Neural crest cell (in vitro differentiated cells): ENCODE measurements at regions not wholly inside any gene's neighbourhood (a gene's known extent, or its start where the extent isn't known, plus 50 kb on each side); places are given as distances from the start of the nearest gene placed in this dataset.
"Not testable (repeated sequence)": the region's sequence is repeated elsewhere in the genome, so short reads cannot be mapped to it uniquely, and the experiment has no call there.

Source experiments
- DNase-seq: peaks from one replicate; pipeline ENCODE4 v3.0.0; 2021; ENCODE audit warnings: low read depth, mixed read lengths, low spot score
- H3K27ac Mint-ChIP-seq: one replicate; pipeline ENCODE4 v1.8.0; 2021; ENCODE audit warnings: mild to moderate bottlenecking, mixed read lengths; ENCODE audit not compliant: unreplicated experiment
- H3K27me3 Mint-ChIP-seq: 2 replicates; pipeline ENCODE4 v1.8.0; 2021; ENCODE audit warnings: low read depth, mild to moderate bottlenecking, mixed read lengths
- H3K36me3 Mint-ChIP-seq: 2 replicates; pipeline ENCODE4 v1.8.0; 2021; ENCODE audit warnings: low read depth, mild to moderate bottlenecking, mixed read lengths
- H3K4me1 Mint-ChIP-seq: 2 replicates; pipeline ENCODE4 v1.8.0; 2021; ENCODE audit warnings: mixed read lengths
- H3K4me3 Mint-ChIP-seq: one replicate; pipeline ENCODE4 v1.8.0; 2021; ENCODE audit warnings: mild to moderate bottlenecking, mixed read lengths
- H3K9me3 Mint-ChIP-seq: 2 replicates; pipeline ENCODE4 v1.8.0; 2021; ENCODE audit warnings: mixed read lengths
- CTCF ChIP-seq: fragments of 200-600 bp; sonication (generic); conservative IDR thresholded peaks from 2 replicates; pipeline ENCODE4 v1.5.0; 2021; ENCODE audit warnings: antibody characterized with exemption, mild to moderate bottlenecking

GRCh38 chr3:69642606-69643005, 96.7 kb upstream of the MITF start:
- TF ChIP-seq CTCF, result no peak
- H3K27ac Mint-ChIP-seq, result no peak overlapping the region
- peaks cover 2% of the 10 kb centered on the region for H3K27me3 Mint-ChIP-seq
- H3K4me1 Mint-ChIP-seq, result no peaks in the 10 kb centered on the region
- peaks cover 3% of the 10 kb centered on the region for H3K9me3 Mint-ChIP-seq
- H3K36me3 Mint-ChIP-seq, result no peaks in the 10 kb centered on the region
- no peak overlapping the region for H3K4me3 Mint-ChIP-seq
- no peak for DNase-seq

GRCh38 chr3:69639851-69640250, 99.4 kb upstream of the MITF start:
- Mint-ChIP-seq H3K27me3 (peaks cover 2% of the 10 kb centered on the region), H3K9me3 (peaks cover 3% of the 10 kb centered on the region), H3K4me1 (no peaks in the 10 kb centered on the region), H3K36me3 (no peaks in the 10 kb centered on the region), H3K4me3 (no peak overlapping the region), H3K27ac (no peak overlapping the region)
- no peak for DNase-seq
- TF ChIP-seq CTCF, result no peak

- Mint-ChIP-seq H3K9me3 (peaks cover 20% of the 10 kb centered on the region), H3K27me3 (no peaks in the 10 kb centered on the region), H3K36me3 (peaks cover 11% of the 10 kb centered on the region), H3K27ac (no peak overlapping the region), H3K4me3 (no peak overlapping the region), H3K4me1 (no peaks in the 10 kb centered on the region)
- no peak for TF ChIP-seq CTCF
- DNase-seq, result no peak
Observed at GRCh38 chr3:69628951-69629350, 110.3 kb upstream of the MITF start.

- Mint-ChIP-seq H3K9me3 (peaks cover 11% of the 10 kb centered on the region), H3K4me3 (no peak overlapping the region), H3K36me3 (peaks cover 3% of the 10 kb centered on the region), H3K4me1 (peaks cover 29% of the 10 kb centered on the region), H3K27ac (no peak overlapping the region), H3K27me3 (no peaks in the 10 kb centered on the region)
- no peak for TF ChIP-seq CTCF
- DNase-seq, result no peak
Observed at GRCh38 chr3:69613286-69613685, 126.0 kb upstream of the MITF start.

GRCh38 chr3:69612791-69613190, 126.5 kb upstream of the MITF start:
- H3K4me3 Mint-ChIP-seq, result no peak overlapping the region
- H3K27me3 Mint-ChIP-seq, result no peaks in the 10 kb centered on the region
- H3K27ac Mint-ChIP-seq, result no peak overlapping the region
- TF ChIP-seq CTCF, result no peak
- H3K36me3 Mint-ChIP-seq, result peaks cover 3% of the 10 kb centered on the region
- peaks cover 29% of the 10 kb centered on the region for H3K4me1 Mint-ChIP-seq
- peaks cover 11% of the 10 kb centered on the region for H3K9me3 Mint-ChIP-seq
- DNase-seq, result no peak

- peak; percentile 4 for DNase-seq
- not testable (repeated sequence) for H3K4me3 Mint-ChIP-seq, H3K36me3 Mint-ChIP-seq, H3K27me3 Mint-ChIP-seq, H3K27ac Mint-ChIP-seq
- Mint-ChIP-seq H3K9me3 (peaks cover 11% of the 10 kb centered on the region), H3K4me1 (peaks cover 29% of the 10 kb centered on the region)
Observed at GRCh38 chr3:69609566-69609965, 129.7 kb upstream of the MITF start.
